Activated CD4-positive, alpha-beta T cell treated with anti-CD3 and anti-CD28 coated beads, Interleukin-2, amount 50 U/mL, for 48 hours (primary cell): ENCODE measurements at regions not wholly inside any gene's neighbourhood (a gene's known extent, or its start where the extent isn't known, plus 50 kb on each side); places are given as distances from the start of the nearest gene placed in this dataset.
"Not testable (repeated sequence)": the region's sequence is repeated elsewhere in the genome, so short reads cannot be mapped to it uniquely, and the experiment has no call there.

Experiments
- DNase-seq, 2 experiments: peaks; one replicate each; pipeline ENCODE4 v3.0.0-alpha.2; 2020

DNA sequence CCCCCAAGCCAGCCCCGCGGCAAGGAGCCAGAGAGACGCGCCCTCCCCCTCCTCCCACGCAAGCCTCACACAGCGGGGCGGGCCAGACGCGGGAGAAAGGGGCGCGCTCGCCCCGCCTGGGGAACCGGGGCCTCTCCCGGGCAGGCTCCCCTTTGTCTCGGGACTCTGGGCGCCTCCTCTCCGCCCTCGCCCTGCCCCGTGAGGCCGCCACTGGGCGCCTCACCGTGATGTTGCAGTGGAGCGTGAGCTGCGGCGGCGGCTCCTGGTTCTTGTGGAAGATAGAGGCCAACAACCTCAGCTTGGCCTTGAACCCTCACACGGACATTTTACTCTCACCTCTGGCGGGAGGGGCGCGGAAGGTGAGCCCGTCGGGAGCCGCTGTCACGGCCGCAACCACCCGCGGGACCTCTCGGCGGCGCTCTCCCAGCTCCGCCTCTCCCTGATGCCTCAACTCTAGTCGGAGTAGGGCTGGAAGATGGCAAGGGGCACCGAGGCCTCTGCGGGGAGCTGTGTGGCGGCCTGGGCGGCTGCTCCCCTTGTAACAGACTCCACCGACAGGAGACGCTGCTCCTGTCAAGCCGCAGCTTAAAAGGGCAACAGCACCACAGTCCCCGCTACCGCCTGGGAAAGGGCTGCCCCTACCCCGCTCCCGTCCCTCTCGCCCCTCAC lies 179.2 kb upstream of the ZSCAN2 start:
- peak; percentile 10 to 15 for DNase-seq

GRCh38 chr15:84425327-84425726 lies 175.5 kb upstream of the ZSCAN2 start:
- not testable (repeated sequence) for DNase-seq

GRCh38 chr15:84473305-84473877 lies 127.4 kb upstream of the ZSCAN2 start:
- not testable (repeated sequence) for DNase-seq

- DNase-seq = not testable (repeated sequence)
These were observed 124.3 kb upstream of the ZSCAN2 start for GRCh38 chr15:84476364-84477033.

DNA sequence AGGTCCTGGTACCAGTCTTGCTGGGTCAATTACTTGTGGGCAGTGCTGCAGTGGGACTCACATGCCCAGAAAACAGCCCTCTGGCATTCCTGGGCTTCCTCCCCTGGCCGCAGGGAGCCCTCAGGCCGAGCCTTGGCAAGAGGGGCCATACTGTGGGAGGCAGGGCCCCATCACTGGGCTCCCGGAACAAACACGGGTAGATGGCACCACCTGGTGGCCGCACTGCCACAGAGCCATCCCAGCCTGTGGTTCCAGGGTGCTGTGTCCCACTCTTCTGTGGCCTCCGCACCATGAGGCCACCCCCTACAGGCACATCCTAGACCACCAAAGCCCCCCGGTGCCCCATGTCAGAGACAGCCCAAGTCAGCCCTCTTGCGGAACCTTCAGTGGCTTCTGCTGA lies 123.3 kb upstream of the ZSCAN2 start:
- not testable (repeated sequence) for DNase-seq

DNA sequence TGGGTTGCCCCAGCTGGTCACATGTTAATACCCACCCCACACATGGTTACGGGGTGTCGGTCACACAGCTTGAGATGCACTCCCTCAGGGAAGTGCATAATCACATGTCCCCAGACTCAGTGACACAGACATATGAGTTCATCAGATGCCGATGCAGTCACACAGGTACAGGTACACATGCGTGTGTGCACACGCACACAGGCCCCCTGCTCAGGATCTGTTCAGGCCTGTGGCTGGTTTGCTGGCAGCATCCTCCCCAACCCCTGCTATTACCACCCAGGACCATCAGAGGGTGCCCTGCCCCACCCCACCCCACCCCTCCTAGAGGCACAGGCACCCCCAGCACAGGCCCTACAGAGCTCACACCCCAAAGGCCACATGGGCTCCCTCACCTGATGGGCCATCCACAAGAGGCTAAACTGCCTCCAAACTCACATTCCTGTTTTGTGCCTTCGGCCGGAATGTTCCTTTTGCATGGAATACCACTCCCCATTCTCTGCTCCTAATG lies 120.6 kb upstream of the ZSCAN2 start:
- DNase-seq = not testable (repeated sequence)

DNA sequence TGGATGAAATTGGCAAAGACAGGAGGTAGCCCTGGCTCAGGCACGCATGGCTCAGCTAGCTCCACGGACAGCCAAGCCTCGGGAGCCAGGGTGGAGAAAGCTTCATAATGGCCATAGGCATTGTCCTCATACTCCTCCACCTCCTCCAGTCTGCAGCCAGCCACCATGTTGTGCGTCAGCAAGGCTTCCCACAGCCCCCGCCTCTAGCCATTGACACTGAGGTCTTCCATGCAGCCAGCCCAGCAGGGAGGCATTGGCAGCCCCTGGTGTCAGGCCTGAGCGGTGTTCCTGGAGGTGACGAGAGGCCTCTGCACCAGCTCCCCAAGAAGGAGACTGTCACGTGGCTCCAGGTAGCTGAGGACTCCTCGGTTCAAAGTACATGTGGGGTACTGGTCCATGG lies 117.0 kb upstream of the ZSCAN2 start:
- not testable (repeated sequence) for DNase-seq

DNA sequence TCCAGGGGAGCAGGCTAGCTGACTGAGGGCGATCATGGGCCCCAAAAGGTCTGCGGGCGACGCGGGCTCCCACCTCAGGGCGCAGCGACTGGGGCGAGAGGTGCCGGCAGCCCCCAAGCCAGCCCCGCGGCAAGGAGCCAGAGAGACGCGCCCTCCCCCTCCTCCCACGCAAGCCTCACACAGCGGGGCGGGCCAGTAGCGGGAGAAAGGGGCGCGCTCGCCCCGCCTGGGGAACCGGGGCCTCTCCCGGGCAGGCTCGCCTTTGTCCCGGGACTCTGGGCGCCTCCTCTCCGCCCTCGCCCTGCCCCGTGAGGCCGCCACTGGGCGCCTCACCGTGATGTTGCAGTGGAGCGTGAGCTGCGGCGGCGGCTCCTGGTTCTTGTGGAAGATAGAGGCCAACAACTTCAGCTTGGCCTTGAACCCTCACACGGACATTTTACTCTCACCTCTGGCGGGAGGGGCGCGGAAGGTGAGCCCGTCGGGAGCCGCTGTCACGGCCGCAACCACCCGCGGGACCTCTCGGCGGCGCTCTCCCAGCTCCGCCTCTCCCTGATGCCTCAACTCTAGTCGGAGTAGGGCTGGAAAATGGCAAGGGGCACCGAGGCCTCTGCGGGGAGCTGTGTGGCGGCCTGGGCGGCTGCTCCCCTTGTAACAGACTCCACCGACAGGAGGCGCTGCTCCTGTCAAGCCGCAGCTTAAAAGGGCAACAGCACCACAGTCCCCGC lies 100.5 kb upstream of the ZSCAN2 start:
- peak; percentile 14 to 30 for DNase-seq

- not testable (repeated sequence) for DNase-seq
These were observed 97.7 kb upstream of the ZSCAN2 start for GRCh38 chr15:84503101-84503500.

DNA sequence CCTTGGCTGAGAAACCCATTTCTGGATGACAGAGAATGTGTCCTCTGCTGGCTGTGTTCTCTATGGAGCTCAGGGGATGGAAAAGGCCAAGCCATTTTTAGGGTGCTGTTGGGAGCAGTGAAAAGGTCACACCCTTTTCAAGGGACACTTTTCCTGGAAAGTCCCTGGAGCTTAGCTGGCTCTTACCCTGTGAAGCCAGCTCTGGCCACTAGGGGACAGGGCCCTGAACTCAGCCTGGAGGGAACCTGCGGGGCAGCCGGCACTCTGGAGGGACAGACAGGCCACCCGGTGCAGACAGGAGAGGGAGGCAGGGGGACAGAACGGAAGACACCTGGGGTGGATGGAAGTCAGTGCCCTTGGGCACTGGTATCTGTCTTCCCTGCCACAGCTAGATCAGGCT lies 95.3 kb upstream of the ZSCAN2 start:
- DNase-seq = not testable (repeated sequence)

GRCh38 chr15:84512324-84512723 lies 88.5 kb upstream of the ZSCAN2 start:
- not testable (repeated sequence) for DNase-seq

DNA sequence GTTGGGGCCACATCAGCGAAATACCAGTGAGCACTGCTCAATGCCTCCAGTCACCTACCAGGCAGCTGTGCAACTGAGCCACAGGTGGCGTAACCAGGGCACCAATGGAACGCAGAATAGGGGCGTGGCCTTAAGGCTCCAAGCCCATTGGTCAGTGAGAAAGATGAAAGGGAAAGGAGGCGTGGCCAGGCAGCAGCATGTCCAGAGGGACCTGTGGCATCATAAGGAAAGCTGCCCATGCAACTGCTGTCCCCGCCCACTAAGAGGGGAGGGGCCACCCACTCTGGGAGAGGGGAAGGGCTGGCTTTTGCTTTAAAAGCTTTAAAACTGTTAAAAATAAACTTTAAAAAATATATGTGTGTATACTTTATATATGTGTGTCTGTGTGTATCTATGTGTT lies 84.0 kb upstream of the ZSCAN2 start:
- not testable (repeated sequence) for DNase-seq

- DNase-seq = not testable (repeated sequence)
These were observed 75.1 kb upstream of the ZSCAN2 start for GRCh38 chr15:84525491-84526344.

DNA sequence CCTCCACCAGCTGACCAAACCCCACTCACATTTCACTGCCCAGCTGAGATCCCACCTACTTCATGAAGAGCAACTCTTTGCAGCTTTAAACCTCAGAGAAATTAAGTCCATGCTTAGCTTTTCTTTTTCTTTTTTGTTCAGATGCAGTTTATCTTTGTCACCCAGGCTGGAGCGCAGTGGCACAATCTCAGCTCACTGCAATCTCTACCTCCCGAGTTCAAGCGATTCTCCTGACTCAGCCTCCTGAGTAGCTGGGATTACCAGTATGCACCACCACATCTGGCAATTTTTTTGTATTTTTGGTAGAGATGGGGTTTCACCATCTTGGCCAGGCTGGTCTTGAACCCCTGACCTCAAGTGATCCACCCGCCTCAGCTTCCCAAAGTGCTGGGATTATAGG lies 70.1 kb upstream of the ZSCAN2 start:
- DNase-seq = not testable (repeated sequence)

DNA sequence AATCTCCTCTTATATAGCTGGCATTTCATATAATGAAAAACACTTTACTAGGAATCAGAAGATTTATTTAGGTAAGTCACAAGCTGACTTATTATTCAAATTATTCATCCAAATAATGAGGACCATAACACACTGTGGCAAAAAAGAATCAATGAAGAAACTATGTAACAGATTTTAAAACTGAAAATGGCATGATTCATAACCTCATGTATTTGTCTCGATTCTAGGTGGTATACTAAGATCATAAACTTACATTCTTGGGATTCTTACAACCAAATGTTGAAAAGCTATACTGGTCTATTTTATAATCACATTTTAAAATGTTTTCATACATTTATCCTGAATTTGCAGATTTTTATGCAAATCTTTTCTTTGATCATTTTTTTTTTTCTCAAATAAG lies 69.6 kb upstream of the ZSCAN2 start:
- not testable (repeated sequence) for DNase-seq

DNA sequence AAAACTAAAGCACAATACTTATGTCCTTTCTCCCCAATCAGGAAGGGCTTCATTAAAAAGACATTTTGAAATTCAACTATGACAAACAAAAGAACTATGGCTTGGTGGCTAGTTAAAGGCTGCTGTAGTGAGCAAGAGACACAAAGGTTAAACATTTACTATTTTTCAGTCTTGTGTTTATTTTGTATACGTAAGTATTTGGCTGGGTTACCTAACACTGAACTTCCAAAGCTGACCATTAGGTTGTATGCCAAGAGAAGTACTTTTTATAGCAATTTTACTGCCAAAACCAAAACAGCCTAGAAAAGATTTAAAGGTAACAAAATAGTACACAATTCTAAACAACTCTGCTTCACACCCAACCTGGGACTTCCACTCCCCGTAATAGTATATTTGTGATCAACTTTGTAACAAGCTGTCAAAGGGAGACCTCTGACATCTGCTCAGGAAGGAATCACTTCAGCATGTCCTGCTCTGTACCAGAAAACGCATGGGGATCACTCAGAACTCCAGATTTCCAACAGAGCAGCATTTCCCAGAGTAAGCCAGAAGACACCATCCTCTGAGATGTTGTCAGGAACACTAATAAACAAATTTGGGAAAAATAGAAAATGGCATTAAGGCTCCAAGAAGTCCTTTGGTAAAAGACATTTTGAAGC lies 69.0 kb upstream of the ZSCAN2 start:
- DNase-seq = not testable (repeated sequence)

DNA sequence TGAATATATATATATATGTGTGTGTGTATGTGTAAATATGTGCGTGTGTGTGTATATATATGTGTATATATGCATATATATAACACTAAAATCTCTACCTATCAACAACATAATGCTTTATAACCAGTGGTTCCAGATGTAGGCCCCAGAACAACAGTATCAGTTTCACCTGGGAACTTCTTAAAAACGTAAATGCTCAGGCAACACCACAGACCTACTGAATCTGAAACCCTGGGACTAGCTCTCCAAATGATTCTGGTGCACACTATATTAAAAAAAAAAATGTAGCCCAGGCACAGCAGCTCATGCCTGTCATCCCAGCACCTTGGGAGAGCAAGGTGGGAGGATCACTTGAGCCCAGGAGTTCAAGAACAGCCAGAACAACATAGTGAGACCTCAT lies 67.1 kb upstream of the ZSCAN2 start:
- not testable (repeated sequence) for DNase-seq

- DNase-seq = not testable (repeated sequence)
These were observed 66.1 kb upstream of the ZSCAN2 start for GRCh38 chr15:84534561-84535235.

- DNase-seq = not testable (repeated sequence)
These were observed 64.6 kb upstream of the ZSCAN2 start for GRCh38 chr15:84536181-84536580.

- DNase-seq = not testable (repeated sequence)
These were observed 56.2 kb upstream of the ZSCAN2 start for GRCh38 chr15:84544586-84544985.

DNA sequence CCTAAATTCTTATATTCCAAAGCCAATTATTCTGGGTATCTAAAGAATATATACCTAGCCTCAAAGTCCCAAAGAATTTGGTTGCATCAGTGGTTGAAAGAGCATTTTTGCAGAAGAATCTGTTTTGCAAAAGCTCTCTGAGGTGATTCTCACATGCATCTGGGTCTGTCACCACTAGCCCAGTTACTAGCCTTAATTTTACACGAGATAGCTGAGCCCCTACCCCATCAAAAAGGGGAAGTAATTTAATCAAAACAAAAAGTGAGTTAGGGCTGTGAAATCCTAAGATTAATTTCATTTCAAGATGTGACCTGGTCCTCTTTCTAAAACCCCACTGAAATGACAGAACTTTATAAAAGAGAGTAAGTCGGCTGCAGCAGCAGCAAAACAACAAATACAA lies 53.7 kb upstream of the ZSCAN2 start:
- DNase-seq = not testable (repeated sequence)
